ENCODE measurements at regions not wholly inside any gene's neighbourhood (a gene's known extent, or its start where the extent isn't known, plus 50 kb on each side); places are given as distances from the start of the nearest gene placed in this dataset.

- Histone ChIP-seq H3K9me3 (no peaks in the 10 kb centered on the region), H3K27ac (no peak overlapping the region), H3K4me3 (no peak overlapping the region), H3K27me3 (no peaks in the 10 kb centered on the region), H3K4me1 (no peaks in the 10 kb centered on the region), H3K36me3 (no peaks in the 10 kb centered on the region)
- DNase-seq (no peak), ATAC-seq (no peak)
- TF ChIP-seq CTCF (IDR thresholded peaks at IDR 0.05) (no peak), POLR2A (IDR thresholded peaks at IDR 0.05) (no peak)
- intact Hi-C loops (cut with DNase I): no loop called here
- 64% methylated on average over 1 of the region's 1 CpG for WGBS (ENCODE audit: insufficient coverage, low coverage, low lambda C conversion rate, missing lambda C conversion rate)
Measured at GRCh38 chr18:28740575-28740974, 563.6 kb upstream of the CDH2 start.

- no peak overlapping the region for H3K27ac ChIP-seq
- DNase-seq: no peak
- H3K36me3 ChIP-seq: no peaks in the 10 kb centered on the region
- no peaks in the 10 kb centered on the region for H3K27me3 ChIP-seq
- H3K4me3 ChIP-seq: no peak overlapping the region
- TF ChIP-seq CTCF (IDR thresholded peaks at IDR 0.05) (no peak), POLR2A (IDR thresholded peaks at IDR 0.05) (no peak)
- no peaks in the 10 kb centered on the region for H3K9me3 ChIP-seq
- H3K4me1 ChIP-seq: no peaks in the 10 kb centered on the region
- no peak for ATAC-seq
- intact Hi-C loops (cut with DNase I): no loop called here
Measured at GRCh38 chr18:28736951-28737350, 560.0 kb upstream of the CDH2 start.

GRCh38 chr18:28736223-28736622 lies 559.3 kb upstream of the CDH2 start:
- Histone ChIP-seq H3K9me3 (no peaks in the 10 kb centered on the region), H3K4me1 (no peaks in the 10 kb centered on the region), H3K27me3 (no peaks in the 10 kb centered on the region), H3K27ac (no peak overlapping the region), H3K4me3 (no peak overlapping the region), H3K36me3 (no peaks in the 10 kb centered on the region)
- ATAC-seq (no peak), DNase-seq (no peak)
- TF ChIP-seq CTCF (IDR thresholded peaks at IDR 0.05): no peak
- TF ChIP-seq POLR2A (IDR thresholded peaks at IDR 0.05): no peak
- WGBS (ENCODE audit: insufficient coverage, low coverage, low lambda C conversion rate, missing lambda C conversion rate): 70% methylated on average over 2 of the region's 2 CpGs
- intact Hi-C loops (cut with DNase I): no loop called here

GRCh38 chr18:28735731-28736130 lies 558.8 kb upstream of the CDH2 start:
- no peak overlapping the region for H3K4me3 ChIP-seq
- no peaks in the 10 kb centered on the region for H3K9me3 ChIP-seq
- no peak overlapping the region for H3K27ac ChIP-seq
- 26% methylated on average over 2 of the region's 2 CpGs for WGBS (ENCODE audit: insufficient coverage, low coverage, low lambda C conversion rate, missing lambda C conversion rate)
- ATAC-seq (peak in 3 of 4 donors; percentile 23 to 67 (median 42)), DNase-seq (no peak)
- H3K27me3 ChIP-seq: no peaks in the 10 kb centered on the region
- H3K36me3 ChIP-seq: no peaks in the 10 kb centered on the region
- no peaks in the 10 kb centered on the region for H3K4me1 ChIP-seq
- intact Hi-C loops (cut with DNase I): no loop called here
- TF ChIP-seq CTCF (IDR thresholded peaks at IDR 0.05) (no peak), POLR2A (IDR thresholded peaks at IDR 0.05) (no peak)

- Histone ChIP-seq H3K27ac (no peak overlapping the region), H3K9me3 (no peaks in the 10 kb centered on the region), H3K27me3 (no peaks in the 10 kb centered on the region), H3K4me1 (no peaks in the 10 kb centered on the region), H3K36me3 (no peaks in the 10 kb centered on the region), H3K4me3 (no peak overlapping the region)
- TF ChIP-seq POLR2A (IDR thresholded peaks at IDR 0.05) (no peak), CTCF (IDR thresholded peaks at IDR 0.05) (no peak)
- 45% methylated on average over 1 of the region's 1 CpG for WGBS (ENCODE audit: insufficient coverage, low coverage, low lambda C conversion rate, missing lambda C conversion rate)
- DNase-seq: no peak
- intact Hi-C loops (cut with DNase I): no loop called here
- ATAC-seq: no peak
Measured at GRCh38 chr18:28729321-28729720, 552.4 kb upstream of the CDH2 start.
